K562 (cell line): ENCODE measurements at regions not wholly inside any gene's neighbourhood (a gene's known extent, or its start where the extent isn't known, plus 50 kb on each side); places are given as distances from the start of the nearest gene placed in this dataset.

ENCODE experiments used
- ATAC-seq: fragments of 200-7000 bp; cut with Tn5 transposase; 3 replicates; pipeline ENCODE4 v1.9.1; 2020; ENCODE audit warnings: moderate library complexity
- BruUV-seq: library from RNA; stranded (reverse); fragments of 400-500 nt; replicated peaks from 2 replicates; lab custom pipeline; 2021; lab: Mats Ljungman, UMichigan
- CTCF ChIA-PET: fragments of 300-600 bp; formaldehyde crosslinking; extraction: SDS; loops from one replicate; lab custom pipeline; 2021; ENCODE audit warnings: low intra/inter-chr PET ratio; lab: Yijun Ruan, JAX
- POLR2A ChIA-PET: fragments of 300-600, 350-650 bp; sonication (Branson Sonifier 250); formaldehyde crosslinking; extraction: SDS; loops from one replicate; lab custom pipeline; 2021; ENCODE audit warnings: antibody characterized with exemption, inconsistent platforms; lab: Yijun Ruan, JAX
- DNase-seq, 4 experiments: peaks; one replicate each; pipeline versions ENCODE4 v3.0.0 to v3.0.0-alpha.2; 2011 to 2018; ENCODE audit warnings: low spot score in 3 of 4, mixed read lengths in 3 of 4; ENCODE audit errors: extremely low read depth in 1 of 4
- FAIRE-seq: peaks from 2 replicates; lab custom pipeline; 2011; peaks lifted over from hg19 to GRCh38; lab: Jason Lieb, UNC
- H2AFZ ChIP-seq: 2 replicates; pipeline ENCODE4 v1.6.0; 2011; ENCODE audit warnings: low read depth, low read length, control low read depth, inconsistent platforms
- H3K27ac ChIP-seq: fragments of 200-600 bp; 3 replicates; pipeline ENCODE4 v1.8.0; 2011; ENCODE audit warnings: low read depth, mild to moderate bottlenecking, control low read depth, inconsistent platforms, low read length, moderate library complexity, mixed read lengths; ENCODE audit errors: extremely low read depth
- H3K27me3 ChIP-seq, 2 experiments: fragments of 300-600 bp in 1 of 2; 2 replicates in 1 of 2; 3 replicates in 1 of 2; pipeline versions ENCODE4 v1.6.0 to v1.8.0; 2011; ENCODE audit warnings: inconsistent platforms in 2 of 2, low read length in 2 of 2, mild to moderate bottlenecking in 1 of 2, mixed read lengths in 1 of 2, moderate library complexity in 1 of 2; ENCODE audit not compliant: control insufficient read depth in 2 of 2, insufficient read depth in 2 of 2
- H3K36me3 ChIP-seq: fragments of 300-600 bp; 3 replicates; pipeline ENCODE4 v1.8.0; 2011; ENCODE audit warnings: mild to moderate bottlenecking, low read length, inconsistent platforms; ENCODE audit not compliant: control insufficient read depth, insufficient read depth
- H3K4me1 ChIP-seq, 2 experiments: fragments of 200-600 bp in 1 of 2; replicated peaks in 1 of 2; 2 replicates in 1 of 2; 3 replicates in 1 of 2; pipeline versions ENCODE4 v1.5.1 to v1.8.0; 2011; ENCODE audit warnings: inconsistent platforms in 2 of 2, low read length in 2 of 2, mild to moderate bottlenecking in 1 of 2, mixed read lengths in 1 of 2, moderate library complexity in 1 of 2; ENCODE audit not compliant: control insufficient read depth in 2 of 2, insufficient read depth in 2 of 2
- H3K4me2 ChIP-seq: 2 replicates; pipeline ENCODE4 v1.6.1; 2011; ENCODE audit warnings: low read length, control low read depth, inconsistent platforms, mixed read lengths; ENCODE audit not compliant: insufficient read depth
- H3K4me3 ChIP-seq: fragments of 200-600 bp; sonication (generic), shearing (Covaris generic); 2 replicates; pipeline ENCODE4 v1.5.1; 2016; ENCODE audit warnings: control low read depth, inconsistent platforms
- H3K79me2 ChIP-seq: fragments of 200-600 bp; 3 replicates; pipeline ENCODE4 v1.8.0; 2011; ENCODE audit warnings: low read length, inconsistent platforms; ENCODE audit not compliant: control insufficient read depth, insufficient read depth
- H3K9ac ChIP-seq, 2 experiments: 2 replicates each; pipeline versions ENCODE4 v1.6.0 to v1.6.1; 2011; ENCODE audit warnings: low read depth in 2 of 2, low read length in 2 of 2, control low read depth in 1 of 2, inconsistent platforms in 1 of 2, mild to moderate bottlenecking in 1 of 2, mixed read lengths in 1 of 2; ENCODE audit not compliant: insufficient read depth in 1 of 2
- H3K9me1 ChIP-seq: one replicate; pipeline ENCODE4 v1.6.0; 2011; ENCODE audit warnings: inconsistent platforms, mild to moderate bottlenecking, low read length, moderate library complexity; ENCODE audit not compliant: control insufficient read depth, insufficient read depth
- H3K9me3 ChIP-seq: replicated peaks from 2 replicates; pipeline ENCODE4 v1.5.1; 2011; ENCODE audit warnings: low read depth, low read length, inconsistent platforms; ENCODE audit not compliant: control insufficient read depth, insufficient read depth
- H4K20me1 ChIP-seq: replicated peaks from 2 replicates; pipeline ENCODE4 v1.6.1; 2011; ENCODE audit warnings: low read length, inconsistent platforms, mixed read lengths; ENCODE audit not compliant: control insufficient read depth, insufficient read depth
- BHLHE40 ChIP-seq: IDR thresholded peaks from 2 replicates; pipeline ENCODE4 v1.6.1; 2011; ENCODE audit warnings: low read length, improper control_type of control experiment
- CBX5 ChIP-seq: IDR thresholded peaks from 2 replicates; pipeline ENCODE4 v1.6.1; 2014; ENCODE audit warnings: low read depth, borderline replicate concordance
- FOXJ3 ChIP-seq: sonication (generic); formaldehyde crosslinking; IDR thresholded peaks from 2 replicates; pipeline ENCODE4 v1.4.0; 2020; ENCODE audit warnings: mild to moderate bottlenecking, missing genetic modification reagents
- GATA2 ChIP-seq: sonication (generic); formaldehyde crosslinking; IDR thresholded peaks from 2 replicates; pipeline ENCODE4 v1.4.0; 2020; ENCODE audit warnings: mild to moderate bottlenecking, missing genetic modification reagents
- HDAC2 ChIP-seq: fragments of 450-650 bp; IDR thresholded peaks from 2 replicates; pipeline ENCODE4 v1.6.1; 2016; ENCODE audit warnings: mild to moderate bottlenecking
- KLF6 ChIP-seq: fragments of 250-450 bp; sonication (Bioruptor Pico); IDR thresholded peaks from 2 replicates; pipeline ENCODE4 v1.4.0; 2020; ENCODE audit warnings: mild to moderate bottlenecking, moderate library complexity, borderline replicate concordance
- RBM14 ChIP-seq: fragments of 200-400 bp; formaldehyde crosslinking; IDR thresholded peaks from 2 replicates; pipeline ENCODE4 v1.6.1; 2018; ENCODE audit warnings: low read depth, mild to moderate bottlenecking, low read length, moderate library complexity, borderline replicate concordance; ENCODE audit not compliant: insufficient read depth
- SNRNP70 ChIP-seq: fragments of 200-400 bp; formaldehyde crosslinking; optimal IDR thresholded peaks from 2 replicates; pipeline ENCODE3; 2017; ENCODE audit warnings: low read depth, low read length
- TFAM ChIP-seq: fragments of 250-450 bp; sonication (Bioruptor Pico); conservative IDR thresholded peaks from 2 replicates; pipeline ENCODE4 v1.5.0; 2021; ENCODE audit warnings: mild to moderate bottlenecking, moderate library complexity
- ZC3H11A ChIP-seq: IDR thresholded peaks from 2 replicates; pipeline ENCODE4 v1.6.1; 2012; ENCODE audit warnings: low read depth, low read length, improper control_type of control experiment
- ZKSCAN3 ChIP-seq: fragments of 250-450 bp; sonication (Bioruptor Pico); IDR thresholded peaks from 2 replicates; pipeline ENCODE4 v1.4.0; 2020
- ZNF780A ChIP-seq: fragments of 250-450 bp; sonication (Bioruptor Pico); IDR thresholded peaks from 2 replicates; pipeline ENCODE4 v1.5.0; 2021; ENCODE audit warnings: mild to moderate bottlenecking
- WGBS: fragments of 100-300 bp; shearing (Covaris generic); methylation state at CpG from one replicate; pipeline ENCODE4 v1.1.6; 2016; ENCODE audit warnings: low coverage, mixed read lengths; ENCODE audit not compliant: insufficient coverage; ENCODE audit errors: missing lambda C conversion rate; 5-methylcytosine and 5-hydroxymethylcytosine counted together
- in situ Hi-C: fragments of 300-500 bp; cut with MboI; formaldehyde crosslinking; loops from 4 replicates; pipeline ENCODE4 v1.15.0; 2018; ENCODE audit warnings: inconsistent platforms, mixed read lengths
- intact Hi-C: fragments of 100-400 bp; cut with micrococcal nuclease; formaldehyde crosslinking; loops from 2 replicates; pipeline ENCODE4 v1.14.2; 2022

GRCh38 chr2:234204480-234204879 is 154.0 kb downstream of the SPP2 start:
- ChIA-PET CTCF (no interaction called here), POLR2A (no interaction called here)
- Histone ChIP-seq H3K4me1 (no peaks in the 10 kb centered on the region), H3K27me3 (no peaks in the 10 kb centered on the region), H3K4me2 (no peak overlapping the region), H3K4me3 (no peak overlapping the region), H3K9ac (no peak overlapping the region), H3K79me2 (no peaks in the 10 kb centered on the region), H3K9me3 (no peaks in the 10 kb centered on the region), H2AFZ (no peak overlapping the region), H3K9me1 (no peaks in the 10 kb centered on the region), H3K27ac (no peak overlapping the region), H3K36me3 (no peaks in the 10 kb centered on the region), H4K20me1 (no peaks in the 10 kb centered on the region)
- WGBS = 0% methylated on average over 1 of the region's 1 CpG
- FAIRE-seq = no peak
- in situ Hi-C loops = no loop called here
- DNase-seq = no peak
- TF ChIP-seq GATA2 (CRISPR knock-in tag) (no peak), SNRNP70 (no peak), CBX5 (no peak), TFAM (no peak), FOXJ3 (CRISPR knock-in tag) (no peak), ZNF780A (CRISPR knock-in tag) (no peak), BHLHE40 (no peak), KLF6 (CRISPR knock-in tag) (no peak), ZKSCAN3 (no peak), ZC3H11A (no peak), RBM14 (no peak), HDAC2 (no peak)
- no peak for ATAC-seq
- no TSS peak for BruUV-seq
- intact Hi-C loops = no loop called here
